ENCODE measurements at regions not wholly inside any gene's neighbourhood (a gene's known extent, or its start where the extent isn't known, plus 50 kb on each side); places are given as distances from the start of the nearest gene placed in this dataset.
"Not testable (repeated sequence)": the region's sequence is repeated elsewhere in the genome, so short reads cannot be mapped to it uniquely, and the experiment has no call there.

- ATAC-seq: no peak
These were observed 60.3 kb upstream of the ZNF81 start for GRCh38 chrX:47776292-47777006.

- no peak for ATAC-seq
These were observed 63.9 kb upstream of the ZNF81 start for GRCh38 chrX:47772764-47773163.

GRCh38 chrX:47771473-47771872 lies 65.2 kb upstream of the ZNF81 start:
- ATAC-seq: no peak

DNA sequence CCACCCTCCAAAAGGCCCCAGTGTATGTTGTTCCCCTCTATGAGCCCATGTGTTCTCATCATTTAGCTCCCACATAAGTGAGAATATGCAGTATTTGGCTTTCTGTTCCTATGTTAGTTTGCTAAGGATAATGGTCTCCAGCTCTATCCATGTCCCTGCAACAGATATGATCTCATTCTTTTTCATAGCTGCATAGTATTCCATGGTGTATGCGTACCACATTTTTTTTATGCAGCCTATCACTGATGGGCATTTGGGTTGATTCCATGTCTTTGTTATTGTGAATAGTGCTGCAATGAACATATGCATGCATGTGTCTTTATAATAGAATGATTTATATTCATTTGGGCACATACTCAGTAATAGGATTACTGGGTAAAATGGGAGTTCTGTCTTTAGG lies 73.9 kb upstream of the ZNF81 start:
- ATAC-seq: not testable (repeated sequence)

DNA sequence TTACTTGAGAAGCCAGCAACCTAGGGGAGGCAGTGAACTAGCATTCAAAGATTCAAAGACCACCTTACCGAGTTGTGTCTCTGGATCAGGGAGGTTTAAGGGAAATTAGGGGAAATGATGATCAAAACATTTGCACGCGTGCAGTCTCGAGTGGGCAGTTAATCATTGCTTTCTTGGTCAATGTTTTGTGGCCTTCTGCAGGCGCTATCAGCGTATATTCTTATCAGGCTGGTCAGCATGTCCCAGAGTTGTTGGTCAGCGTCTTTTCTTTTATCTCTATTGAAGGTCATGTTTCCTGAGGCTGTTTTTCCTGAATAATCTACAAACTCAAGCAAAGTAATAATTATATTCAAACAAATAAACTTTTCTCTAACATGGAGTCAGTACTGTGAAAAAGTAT lies 84.0 kb upstream of the ZNF81 start:
- ATAC-seq: no peak

- ATAC-seq: peak in 1 of 2 donors; percentile 36
These were observed 85.0 kb upstream of the ZNF81 start for GRCh38 chrX:47751670-47752069.

GRCh38 chrX:47749185-47749967 lies 87.3 kb upstream of the ZNF81 start:
- ATAC-seq: no peak

GRCh38 chrX:47748576-47748975 lies 88.1 kb upstream of the ZNF81 start:
- ATAC-seq: no peak

DNA sequence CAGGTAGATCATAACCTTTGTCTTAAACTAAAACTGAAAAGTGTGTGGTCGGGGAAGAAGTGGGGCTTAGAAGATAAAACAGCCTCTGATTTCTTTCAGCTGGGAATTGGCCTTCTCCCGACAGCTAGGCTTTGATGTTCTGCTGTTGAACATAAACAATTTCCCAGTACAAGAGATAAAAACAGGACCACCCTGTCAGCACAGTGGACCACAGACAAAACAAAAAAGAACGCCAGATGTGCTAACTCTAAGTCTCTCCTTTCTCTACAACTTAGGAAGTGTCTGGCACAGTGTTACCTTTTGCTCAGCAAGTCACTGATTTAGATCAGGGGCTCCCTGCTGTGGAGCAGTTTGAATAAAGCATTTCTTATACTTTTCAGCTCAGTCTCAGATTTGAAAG lies 87.5 kb upstream of the UXT start:
- no peak for ATAC-seq

DNA sequence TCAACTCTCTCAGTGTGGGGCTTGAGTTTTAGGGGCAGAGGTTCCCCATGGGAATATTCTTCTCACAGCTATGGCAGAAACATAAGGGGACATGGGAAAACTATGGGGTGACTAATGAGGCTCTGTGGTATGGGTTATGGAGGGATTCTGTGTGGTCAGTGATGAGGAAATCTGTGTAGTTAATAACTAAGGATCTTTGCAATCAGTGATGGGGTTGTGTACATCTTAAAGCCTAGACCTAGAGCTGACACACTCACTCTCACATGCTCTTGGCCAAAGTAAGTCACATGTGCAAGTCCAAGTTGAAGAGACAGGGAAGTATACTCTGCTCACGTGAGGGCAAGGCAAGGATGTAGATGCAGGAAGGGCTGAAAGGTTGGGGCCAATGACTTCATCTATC lies 86.4 kb upstream of the UXT start:
- ATAC-seq: no peak

DNA sequence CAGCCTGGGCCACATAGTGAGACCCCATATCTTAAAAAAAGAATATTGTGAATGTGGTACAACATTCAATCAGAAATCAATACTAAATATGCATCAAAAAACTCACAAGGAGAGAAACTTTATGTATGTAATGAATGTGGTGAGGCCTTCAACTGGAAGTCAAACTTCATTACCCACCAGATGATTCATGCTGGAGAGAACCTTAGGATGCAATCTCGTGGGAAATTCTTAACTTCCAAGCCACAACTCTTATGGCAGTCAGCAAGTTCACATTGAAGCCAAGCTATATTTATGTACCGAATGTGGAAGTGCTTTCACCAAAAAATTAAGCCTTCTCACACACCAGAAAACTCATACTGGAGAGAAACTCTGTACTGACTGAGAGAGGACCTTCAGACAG lies 84.5 kb upstream of the UXT start:
- no peak for ATAC-seq

DNA sequence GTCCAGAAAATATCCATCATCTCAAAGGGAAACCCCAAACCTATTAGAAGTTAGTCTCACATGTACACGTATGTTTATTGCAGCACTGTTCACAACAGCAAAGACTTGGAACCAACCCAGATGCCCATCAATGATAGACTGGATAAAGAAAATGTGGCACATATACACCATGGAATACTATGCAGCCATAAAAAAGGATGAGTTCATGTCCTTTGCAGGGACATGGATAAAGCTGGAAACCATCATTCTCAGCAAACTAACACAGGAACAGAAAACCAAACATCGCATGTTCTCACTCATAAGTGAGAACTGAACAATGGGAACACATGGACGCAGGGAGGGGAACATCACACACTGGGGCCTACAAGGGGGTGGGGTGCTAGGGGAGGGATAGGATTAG lies 79.9 kb upstream of the UXT start:
- ATAC-seq: not testable (repeated sequence)

DNA sequence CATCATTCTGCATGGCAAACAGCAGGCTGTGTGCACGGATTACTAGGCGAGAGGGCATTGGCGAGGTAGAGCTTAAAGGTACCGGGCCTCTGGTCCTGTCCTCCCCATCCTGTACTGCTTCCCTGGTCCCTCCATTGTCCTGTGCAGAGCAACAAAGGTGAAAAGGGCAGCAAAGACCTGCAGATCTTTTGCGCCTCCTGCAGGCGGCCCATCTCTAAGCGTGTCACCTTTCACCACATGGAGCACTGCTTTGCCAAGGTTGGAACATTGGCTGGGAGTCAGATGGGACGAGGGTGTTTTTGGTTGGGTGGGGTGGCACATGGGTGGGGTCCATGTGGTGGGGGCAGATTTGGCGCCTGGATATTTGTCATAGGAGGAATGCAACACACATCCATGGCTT lies 64.7 kb upstream of the UXT start:
- no peak for ATAC-seq

DNA sequence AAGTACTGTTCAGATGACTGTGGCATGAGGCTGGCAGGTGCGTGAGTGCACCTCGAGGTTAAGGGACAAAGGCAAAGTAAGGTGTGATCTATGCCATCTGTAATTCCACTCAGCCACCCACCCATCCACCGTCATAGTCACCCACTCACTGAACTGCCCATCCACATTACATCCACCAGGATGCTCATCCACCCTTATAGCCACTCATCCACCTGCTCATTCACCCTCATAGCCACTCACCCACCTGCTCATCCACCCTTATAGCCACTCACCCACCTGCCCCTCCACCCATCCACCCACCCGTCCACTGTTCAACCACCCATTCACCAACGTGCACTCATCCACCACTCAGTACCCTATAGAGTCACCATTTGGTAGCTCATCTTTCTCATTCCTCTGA lies 64.1 kb upstream of the UXT start:
- no peak for ATAC-seq

- ATAC-seq: no peak
These were observed 63.3 kb upstream of the UXT start for GRCh38 chrX:47722260-47722659.

- not testable (repeated sequence) for ATAC-seq
These were observed 56.1 kb upstream of the UXT start for GRCh38 chrX:47715078-47715477.

DNA sequence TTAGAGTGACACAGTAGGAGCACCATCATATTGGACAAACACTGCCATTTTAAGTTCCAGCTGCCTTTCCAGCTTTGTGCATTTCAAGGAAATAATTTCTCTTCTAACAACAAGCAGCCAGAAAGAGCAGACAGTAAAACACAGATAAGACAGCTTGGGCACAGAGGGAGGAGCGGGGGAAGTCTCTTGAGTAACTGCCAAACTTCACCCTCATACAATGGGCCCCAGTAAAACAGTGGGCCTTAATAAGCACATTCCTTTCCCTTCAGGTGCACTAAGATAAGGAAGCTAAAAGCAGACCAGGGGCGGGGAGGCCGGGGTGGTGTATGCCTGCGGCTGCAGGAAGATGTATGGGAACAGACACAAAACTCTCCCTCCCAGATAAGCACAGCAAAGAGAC lies 53.7 kb upstream of the UXT start:
- not testable (repeated sequence) for ATAC-seq

GRCh38 chrX:47710252-47710651 lies 51.3 kb upstream of the UXT start:
- no peak for ATAC-seq
